Gastrocnemius medialis (tissue), 4 donors: ENCODE measurements at regions not wholly inside any gene's neighbourhood (a gene's known extent, or its start where the extent isn't known, plus 50 kb on each side); places are given as distances from the start of the nearest gene placed in this dataset.

ENCODE experiments used
- CTCF ChIP-seq, 5 experiments: fragments of 450-650 bp in 3 of 5; fragments of 200-600 bp in 2 of 5; sonication (generic) in 2 of 5; IDR thresholded peaks in 4 of 5; conservative IDR thresholded peaks in 1 of 5; 1 replicate in 4 of 5; 2 replicates in 1 of 5; pipeline ENCODE4 v1.5.1; 2016 to 2019; ENCODE audit warnings: antibody characterized with exemption in 5 of 5, mild to moderate bottlenecking in 3 of 5, moderate library complexity in 3 of 5
- POLR2A ChIP-seq, 2 donors: fragments of 450-650 bp; IDR thresholded peaks; one replicate each; pipeline ENCODE4 v1.6.1; 2017; ENCODE audit warnings: antibody characterized with exemption in 2 of 2, mild to moderate bottlenecking in 2 of 2, moderate library complexity in 2 of 2

- TF ChIP-seq CTCF (IDR thresholded peaks at IDR 0.05 in 4 of 5, conservative IDR thresholded peaks at IDR 0.05 in 1 of 5) (no peak), POLR2A (IDR thresholded peaks at IDR 0.05) (no peak)
Observed at GRCh38 chr3:68676136-68676535, 256.2 kb downstream of the TAFA4 start.
